NB4 (cell line): ENCODE measurements at regions not wholly inside any gene's neighbourhood (a gene's known extent, or its start where the extent isn't known, plus 50 kb on each side); places are given as distances from the start of the nearest gene placed in this dataset.

Source experiments
- CTCF ChIP-seq: IDR thresholded peaks from one replicate; pipeline ENCODE4 v1.5.1; 2012; ENCODE audit warnings: low read depth, low read length
- MAX ChIP-seq: IDR thresholded peaks from 2 replicates; pipeline ENCODE4 v1.6.1; 2011; ENCODE audit warnings: low read depth, low read length
- MYC ChIP-seq: IDR thresholded peaks from 2 replicates; pipeline ENCODE4 v1.6.1; 2011; ENCODE audit warnings: low read depth, low read length
- POLR2A ChIP-seq: IDR thresholded peaks from 2 replicates; pipeline ENCODE4 v1.6.1; 2011; ENCODE audit warnings: mild to moderate bottlenecking; ENCODE audit not compliant: insufficient read length; ENCODE audit errors: extremely low read depth

DNA sequence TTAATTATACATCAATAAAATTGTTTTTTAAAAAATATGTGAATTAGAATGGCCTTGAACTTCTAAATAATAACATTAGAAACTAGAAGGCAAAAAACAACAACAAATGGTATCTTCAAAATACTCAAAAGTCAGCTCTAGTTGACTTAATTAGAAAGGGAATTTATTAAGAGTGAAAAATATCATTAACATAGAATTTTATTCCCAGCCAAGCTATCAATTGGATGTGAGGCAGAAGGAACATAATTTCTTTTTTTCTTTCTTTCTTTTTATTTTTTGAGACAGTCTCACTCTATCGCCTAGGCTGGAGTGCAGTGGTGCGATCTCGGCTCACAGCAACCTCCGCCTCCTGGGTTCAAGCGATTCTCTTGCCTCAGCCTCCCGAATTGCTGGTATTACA, 51.2 kb upstream of the CAPZB start:
- TF ChIP-seq CTCF: no peak
- no peak for TF ChIP-seq POLR2A
- TF ChIP-seq MYC: no peak
- TF ChIP-seq MAX: no peak
